ENCODE measurements at regions not wholly inside any gene's neighbourhood (a gene's known extent, or its start where the extent isn't known, plus 50 kb on each side); places are given as distances from the start of the nearest gene placed in this dataset.

DNA sequence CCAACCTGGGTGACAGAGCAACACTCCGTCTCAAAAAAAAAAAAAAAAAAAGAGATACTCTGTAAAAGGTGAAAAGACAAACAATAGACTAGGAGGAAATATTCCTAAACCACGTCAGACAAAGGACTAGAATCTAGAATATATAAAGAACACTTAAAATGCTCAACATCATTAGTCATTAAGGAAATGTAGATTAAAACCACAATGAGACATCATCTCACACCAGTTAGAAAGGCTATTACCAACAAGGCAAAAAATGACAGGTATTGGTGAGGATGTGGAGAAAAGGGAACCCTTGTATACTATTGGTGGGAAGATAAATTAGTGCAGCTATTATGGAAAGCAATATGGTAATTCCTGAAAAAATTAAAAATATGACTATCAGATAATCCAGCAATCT is 903.1 kb upstream of the SOX9 start:
- no peak overlapping the region for H3K4me3 ChIP-seq (ENCODE audit: low read depth in 1 of 2, low read length in 1 of 2)
- no peaks in the 10 kb centered on the region for H3K4me1 ChIP-seq (ENCODE audit: control insufficient read depth in 1 of 2, insufficient read depth in 1 of 2, low read depth in 1 of 2, low read length in 1 of 2)
- H3K36me3 ChIP-seq: no peaks in the 10 kb centered on the region
- H3K9me3 ChIP-seq: no peaks in the 10 kb centered on the region
- H3K27ac ChIP-seq: no peak overlapping the region
- TF ChIP-seq, protein P1, sequence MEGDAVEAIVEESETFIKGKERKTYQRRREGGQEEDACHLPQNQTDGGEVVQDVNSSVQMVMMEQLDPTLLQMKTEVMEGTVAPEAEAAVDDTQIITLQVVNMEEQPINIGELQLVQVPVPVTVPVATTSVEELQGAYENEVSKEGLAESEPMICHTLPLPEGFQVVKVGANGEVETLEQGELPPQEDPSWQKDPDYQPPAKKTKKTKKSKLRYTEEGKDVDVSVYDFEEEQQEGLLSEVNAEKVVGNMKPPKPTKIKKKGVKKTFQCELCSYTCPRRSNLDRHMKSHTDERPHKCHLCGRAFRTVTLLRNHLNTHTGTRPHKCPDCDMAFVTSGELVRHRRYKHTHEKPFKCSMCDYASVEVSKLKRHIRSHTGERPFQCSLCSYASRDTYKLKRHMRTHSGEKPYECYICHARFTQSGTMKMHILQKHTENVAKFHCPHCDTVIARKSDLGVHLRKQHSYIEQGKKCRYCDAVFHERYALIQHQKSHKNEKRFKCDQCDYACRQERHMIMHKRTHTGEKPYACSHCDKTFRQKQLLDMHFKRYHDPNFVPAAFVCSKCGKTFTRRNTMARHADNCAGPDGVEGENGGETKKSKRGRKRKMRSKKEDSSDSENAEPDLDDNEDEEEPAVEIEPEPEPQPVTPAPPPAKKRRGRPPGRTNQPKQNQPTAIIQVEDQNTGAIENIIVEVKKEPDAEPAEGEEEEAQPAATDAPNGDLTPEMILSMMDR (IDR thresholded peaks at IDR 0.05): no peak
- H3K27me3 ChIP-seq: no peaks in the 10 kb centered on the region

DNA sequence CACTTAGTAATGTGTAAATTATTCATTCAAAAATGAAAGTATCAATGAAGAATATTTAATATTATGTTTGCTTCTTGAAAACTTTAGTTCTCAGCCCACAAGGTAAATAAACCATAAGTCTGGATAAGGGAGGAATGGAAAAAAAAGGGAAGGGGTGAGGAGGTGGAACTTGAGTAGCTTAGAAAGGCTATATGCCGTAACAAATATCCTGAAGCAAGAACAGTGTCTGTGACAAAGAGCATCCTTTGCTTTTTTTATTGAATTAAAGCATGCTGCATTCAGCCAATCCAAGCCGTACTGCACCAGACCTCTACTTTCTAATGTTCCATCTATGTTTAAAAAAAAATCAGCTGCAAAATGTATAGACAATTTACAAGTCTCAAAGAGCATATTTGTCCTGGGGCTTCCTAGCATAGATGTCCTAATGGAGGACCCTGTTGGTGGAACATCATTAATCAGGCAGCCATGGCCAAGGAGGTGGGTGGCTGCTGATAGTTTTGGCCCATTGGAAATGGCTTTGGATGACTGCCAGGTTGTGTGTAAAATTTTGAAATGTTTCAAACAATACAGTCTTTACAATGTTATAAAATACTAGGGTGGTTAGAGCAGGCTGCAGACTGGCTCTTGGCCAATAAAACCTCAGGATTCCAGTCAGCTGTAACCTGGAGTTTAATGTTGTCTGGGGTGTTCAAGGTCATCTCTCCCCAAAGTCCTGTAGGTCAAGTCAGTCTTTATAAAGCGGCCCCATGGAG is 895.8 kb upstream of the SOX9 start:
- H3K36me3 ChIP-seq: no peaks in the 10 kb centered on the region
- H3K9me3 ChIP-seq: no peaks in the 10 kb centered on the region
- H3K4me1 ChIP-seq (ENCODE audit: control insufficient read depth in 1 of 2, insufficient read depth in 1 of 2, low read depth in 1 of 2, low read length in 1 of 2): no peaks in the 10 kb centered on the region
- H3K4me3 ChIP-seq (ENCODE audit: low read depth in 1 of 2, low read length in 1 of 2): no peak overlapping the region
- TF ChIP-seq, protein P1 (IDR thresholded peaks at IDR 0.05): no peak
- no peaks in the 10 kb centered on the region for H3K27me3 ChIP-seq
- no peak overlapping the region for H3K27ac ChIP-seq

DNA sequence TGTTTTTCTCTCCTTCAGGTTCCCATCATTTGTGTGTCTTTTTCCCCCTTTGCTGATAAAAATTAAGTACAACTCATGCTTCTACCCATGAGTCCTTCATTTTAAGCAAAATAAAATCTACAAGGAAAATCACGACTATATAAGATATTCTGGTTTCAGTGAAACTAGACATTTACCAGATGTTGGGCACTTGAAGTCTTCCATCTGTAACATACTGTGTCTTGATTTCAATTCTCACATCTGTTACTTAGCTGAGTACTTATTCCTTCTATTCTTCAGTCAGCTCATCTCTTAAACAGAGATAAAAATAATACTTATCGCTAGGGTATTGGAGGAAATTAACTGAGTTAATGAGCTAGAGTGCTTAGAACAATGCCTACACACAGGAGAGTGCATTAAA is 893.0 kb upstream of the SOX9 start:
- Histone ChIP-seq H3K4me3 (ENCODE audit: low read depth in 1 of 2, low read length in 1 of 2) (no peak overlapping the region), H3K36me3 (no peaks in the 10 kb centered on the region), H3K27me3 (no peaks in the 10 kb centered on the region), H3K4me1 (ENCODE audit: control insufficient read depth in 1 of 2, insufficient read depth in 1 of 2, low read depth in 1 of 2, low read length in 1 of 2) (no peaks in the 10 kb centered on the region), H3K27ac (no peak overlapping the region), H3K9me3 (no peaks in the 10 kb centered on the region)
- TF ChIP-seq, protein P1 (IDR thresholded peaks at IDR 0.05): no peak

DNA sequence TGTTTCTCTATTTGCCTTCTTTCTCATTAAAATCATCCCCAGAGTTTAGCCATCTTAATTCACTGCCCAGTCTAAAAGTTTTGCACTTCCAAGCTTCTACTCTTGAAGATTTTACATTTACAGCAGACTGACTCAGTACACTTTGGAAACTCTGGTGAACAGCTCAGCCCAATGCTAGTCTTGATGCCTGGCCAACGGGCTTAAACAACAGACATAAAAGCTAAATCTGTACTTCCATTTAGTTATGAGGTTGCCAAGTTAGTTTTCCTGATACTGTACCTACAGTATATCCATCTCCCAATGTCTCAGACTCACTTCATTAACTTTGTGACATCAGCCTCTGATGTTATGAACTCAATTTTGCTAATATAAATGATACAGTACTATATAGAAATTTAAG is 891.8 kb upstream of the SOX9 start:
- H3K4me3 ChIP-seq (ENCODE audit: low read depth in 1 of 2, low read length in 1 of 2): no peak overlapping the region
- H3K36me3 ChIP-seq: no peaks in the 10 kb centered on the region
- no peaks in the 10 kb centered on the region for H3K9me3 ChIP-seq
- TF ChIP-seq, protein P1 (IDR thresholded peaks at IDR 0.05): no peak
- no peak overlapping the region for H3K27ac ChIP-seq
- H3K27me3 ChIP-seq: no peaks in the 10 kb centered on the region
- H3K4me1 ChIP-seq (ENCODE audit: control insufficient read depth in 1 of 2, insufficient read depth in 1 of 2, low read depth in 1 of 2, low read length in 1 of 2): no peaks in the 10 kb centered on the region

DNA sequence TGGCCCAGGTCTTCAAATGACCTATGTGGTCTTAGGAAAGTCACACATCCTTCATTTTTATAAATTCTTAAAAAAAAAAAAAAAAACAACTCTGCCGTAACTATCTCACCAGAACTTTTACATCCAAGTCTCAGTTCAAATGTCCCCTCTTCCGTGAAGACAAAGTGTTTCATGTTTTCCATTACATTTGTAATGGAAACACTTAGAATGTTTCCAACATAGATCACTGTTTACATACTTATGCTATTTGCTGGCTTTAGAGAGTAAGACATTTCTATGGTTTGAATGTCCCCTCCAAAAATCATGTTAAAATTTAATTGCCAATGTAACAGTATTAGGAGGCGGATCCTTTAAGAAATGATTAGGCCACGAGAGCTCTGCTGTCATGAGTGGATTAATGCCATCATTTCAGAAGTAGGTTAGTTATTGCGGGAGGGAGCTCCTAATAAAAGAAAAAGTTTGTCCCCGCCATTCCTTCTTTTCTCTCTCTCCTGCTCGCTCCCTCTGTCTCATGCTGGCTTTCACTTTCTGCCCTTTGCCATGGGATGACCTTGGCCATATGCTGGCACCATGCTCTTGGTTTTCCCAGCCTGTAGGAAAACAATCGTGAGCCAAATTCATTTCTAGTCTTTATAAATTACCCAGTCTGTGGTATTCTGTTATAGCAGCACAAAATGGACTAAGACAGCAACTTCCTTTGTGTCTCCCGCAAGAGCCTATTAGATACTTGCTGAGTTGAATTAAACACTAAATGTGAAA is 887.8 kb upstream of the SOX9 start:
- no peaks in the 10 kb centered on the region for H3K27me3 ChIP-seq
- no peak overlapping the region for H3K27ac ChIP-seq
- TF ChIP-seq, protein P1 (IDR thresholded peaks at IDR 0.05): no peak
- no peak overlapping the region for H3K4me3 ChIP-seq (ENCODE audit: low read depth in 1 of 2, low read length in 1 of 2)
- no peaks in the 10 kb centered on the region for H3K9me3 ChIP-seq
- H3K36me3 ChIP-seq: no peaks in the 10 kb centered on the region
- no peaks in the 10 kb centered on the region for H3K4me1 ChIP-seq (ENCODE audit: control insufficient read depth in 1 of 2, insufficient read depth in 1 of 2, low read depth in 1 of 2, low read length in 1 of 2)
